ENCODE measurements at regions not wholly inside any gene's neighbourhood (a gene's known extent, or its start where the extent isn't known, plus 50 kb on each side); places are given as distances from the start of the nearest gene placed in this dataset.

- TF ChIP-seq CTCF (IDR thresholded peaks at IDR 0.05), result no peak
- intact Hi-C loops (cut with DNase I), result no loop called here
- Histone ChIP-seq H3K27me3 (no peaks in the 10 kb centered on the region), H3K4me3 (no peak overlapping the region), H3K4me1 (no peaks in the 10 kb centered on the region), H3K27ac (no peak overlapping the region), H3K36me3 (no peaks in the 10 kb centered on the region), H3K9me3 (no peaks in the 10 kb centered on the region)
- no peak for ATAC-seq
- DNase-seq, result no peak
Observed at GRCh38 chr20:22779878-22780277, 195.5 kb upstream of the FOXA2 start.

- Histone ChIP-seq H3K36me3 (no peaks in the 10 kb centered on the region), H3K4me1 (no peaks in the 10 kb centered on the region), H3K27me3 (no peaks in the 10 kb centered on the region), H3K27ac (no peak overlapping the region), H3K4me3 (no peak overlapping the region), H3K9me3 (no peaks in the 10 kb centered on the region)
- no peak for TF ChIP-seq CTCF (IDR thresholded peaks at IDR 0.05)
- DNase-seq (no peak), ATAC-seq (no peak)
- intact Hi-C loops (cut with DNase I), result no loop called here
Observed at GRCh38 chr20:22781869-22782268, 197.5 kb upstream of the FOXA2 start.

GRCh38 chr20:22789676-22790075 lies 205.3 kb upstream of the FOXA2 start:
- Histone ChIP-seq H3K4me1 (peaks cover 8% of the 10 kb centered on the region), H3K4me3 (no peak overlapping the region), H3K27ac (no peak overlapping the region), H3K27me3 (no peaks in the 10 kb centered on the region), H3K36me3 (no peaks in the 10 kb centered on the region), H3K9me3 (no peaks in the 10 kb centered on the region)
- TF ChIP-seq CTCF (IDR thresholded peaks at IDR 0.05), result no peak
- ATAC-seq, result no peak
- no peak for DNase-seq
- intact Hi-C loops (cut with DNase I), result no loop called here

GRCh38 chr20:22791396-22791795 lies 207.0 kb upstream of the FOXA2 start:
- TF ChIP-seq CTCF (IDR thresholded peaks at IDR 0.05), result no peak
- H3K27ac ChIP-seq, result no peak overlapping the region
- intact Hi-C loops (cut with DNase I), result no loop called here
- H3K36me3 ChIP-seq, result no peaks in the 10 kb centered on the region
- H3K9me3 ChIP-seq, result no peaks in the 10 kb centered on the region
- no peak overlapping the region for H3K4me3 ChIP-seq
- DNase-seq, result no peak
- no peak for ATAC-seq
- H3K27me3 ChIP-seq, result no peaks in the 10 kb centered on the region
- peaks cover 20% of the 10 kb centered on the region for H3K4me1 ChIP-seq

GRCh38 chr20:22791877-22792525 lies 207.6 kb upstream of the FOXA2 start:
- ATAC-seq, result no peak
- peaks cover 24% of the 10 kb centered on the region for H3K4me1 ChIP-seq
- H3K9me3 ChIP-seq, result no peaks in the 10 kb centered on the region
- no peaks in the 10 kb centered on the region for H3K36me3 ChIP-seq
- DNase-seq, result no peak
- H3K27me3 ChIP-seq, result no peaks in the 10 kb centered on the region
- TF ChIP-seq CTCF (IDR thresholded peaks at IDR 0.05), result no peak
- no peak overlapping the region for H3K4me3 ChIP-seq
- intact Hi-C loops (cut with DNase I), result no loop called here
- H3K27ac ChIP-seq, result no peak overlapping the region

GRCh38 chr20:22794200-22794599 lies 209.8 kb upstream of the FOXA2 start:
- Histone ChIP-seq H3K4me3 (no peak overlapping the region), H3K36me3 (no peaks in the 10 kb centered on the region), H3K4me1 (peaks cover 24% of the 10 kb centered on the region), H3K27me3 (no peaks in the 10 kb centered on the region), H3K9me3 (no peaks in the 10 kb centered on the region), H3K27ac (no peak overlapping the region)
- DNase-seq (no peak), ATAC-seq (peak; percentile 55)
- intact Hi-C loops (cut with DNase I), result no loop called here
- no peak for TF ChIP-seq CTCF (IDR thresholded peaks at IDR 0.05)
